ENCODE measurements at regions not wholly inside any gene's neighbourhood (a gene's known extent, or its start where the extent isn't known, plus 50 kb on each side); places are given as distances from the start of the nearest gene placed in this dataset.
"Not testable (repeated sequence)": the region's sequence is repeated elsewhere in the genome, so short reads cannot be mapped to it uniquely, and the experiment has no call there.

- FAIRE-seq: no peak
These were observed 1518.5 kb downstream of the BRD1 start for GRCh38 chr22:48309115-48309705.

GRCh38 chr22:48307931-48308330 lies 1519.7 kb downstream of the BRD1 start:
- FAIRE-seq: no peak

- no peak for FAIRE-seq
These were observed 1520.7 kb downstream of the BRD1 start for GRCh38 chr22:48306785-48307510.

GRCh38 chr22:48306284-48306683 lies 1521.4 kb downstream of the BRD1 start:
- no peak for FAIRE-seq

- no peak for FAIRE-seq
These were observed 1521.9 kb downstream of the BRD1 start for GRCh38 chr22:48305726-48306235.

GRCh38 chr22:48303369-48303725 lies 1524.3 kb downstream of the BRD1 start:
- FAIRE-seq: no peak

GRCh38 chr22:48302657-48303368 lies 1524.9 kb downstream of the BRD1 start:
- FAIRE-seq: no peak

- FAIRE-seq: no peak
These were observed 1525.8 kb downstream of the BRD1 start for GRCh38 chr22:48301908-48302307.

GRCh38 chr22:48301421-48301820 lies 1526.3 kb downstream of the BRD1 start:
- FAIRE-seq: no peak

- FAIRE-seq: no peak
These were observed 1526.8 kb downstream of the BRD1 start for GRCh38 chr22:48300877-48301276.

- FAIRE-seq: no peak
These were observed 1527.9 kb downstream of the BRD1 start for GRCh38 chr22:48299801-48300200.

GRCh38 chr22:48299124-48299523 lies 1528.5 kb downstream of the BRD1 start:
- FAIRE-seq: no peak

- no peak for FAIRE-seq
These were observed 1530.4 kb downstream of the BRD1 start for GRCh38 chr22:48297296-48297695.

- FAIRE-seq: not testable (repeated sequence)
These were observed 1527.5 kb downstream of the TBC1D22A start for GRCh38 chr22:48289954-48290353.

GRCh38 chr22:48288376-48288940 lies 1526.0 kb downstream of the TBC1D22A start:
- FAIRE-seq: no peak

GRCh38 chr22:48287031-48287430 lies 1524.6 kb downstream of the TBC1D22A start:
- FAIRE-seq: no peak

GRCh38 chr22:48284671-48285070 lies 1522.2 kb downstream of the TBC1D22A start:
- FAIRE-seq: no peak

GRCh38 chr22:48282804-48283203 lies 1520.4 kb downstream of the TBC1D22A start:
- no peak for FAIRE-seq

GRCh38 chr22:48279461-48279756 lies 1517.0 kb downstream of the TBC1D22A start:
- FAIRE-seq: no peak

GRCh38 chr22:48278620-48279460 lies 1516.4 kb downstream of the TBC1D22A start:
- no peak for FAIRE-seq

GRCh38 chr22:48277868-48278581 lies 1515.6 kb downstream of the TBC1D22A start:
- no peak for FAIRE-seq
